IMR-90 (cell line): ENCODE measurements at regions not wholly inside any gene's neighbourhood (a gene's known extent, or its start where the extent isn't known, plus 50 kb on each side); places are given as distances from the start of the nearest gene placed in this dataset.

Experiments
- ATAC-seq: fragments of 200-7000 bp; cut with Tn5 transposase; 2 replicates; pipeline ENCODE4 v1.9.1; 2020; ENCODE audit warnings: low read depth, mild to moderate bottlenecking, moderate library complexity
- BruUV-seq: library from RNA; stranded (reverse); fragments of 400-500 nt; replicated peaks from 2 replicates; lab custom pipeline; 2021; lab: Mats Ljungman, UMichigan
- CTCF ChIA-PET: fragments of 300-600 bp; formaldehyde crosslinking; extraction: SDS; loops from one replicate; lab custom pipeline; 2021; ENCODE audit warnings: antibody characterized with exemption; lab: Yijun Ruan, JAX
- POLR2A ChIA-PET: fragments of 300-600 bp; sonication (Branson Sonifier 250); formaldehyde crosslinking; loops from one replicate; lab custom pipeline; 2022; ENCODE audit warnings: antibody characterized with exemption; ENCODE audit not compliant: unreplicated experiment; lab: Charles Lee
- DNase-seq: peaks from one replicate; pipeline ENCODE4 v3.0.0; 2013
- H2AFZ ChIP-seq: replicated peaks from 2 replicates; pipeline ENCODE3; 2013; ENCODE audit warnings: low read length, mild to moderate bottlenecking; ENCODE audit not compliant: poor library complexity
- H2AK5ac ChIP-seq: 2 replicates; pipeline ENCODE4 v1.6.1; 2013; ENCODE audit warnings: low read depth, low read length, inconsistent platforms
- H2AK9ac ChIP-seq: replicated peaks from 2 replicates; pipeline ENCODE3; 2013; ENCODE audit warnings: mild to moderate bottlenecking, low read depth, low read length, moderate library complexity; ENCODE audit not compliant: poor library complexity
- H2BK120ac ChIP-seq: 2 replicates; pipeline ENCODE4 v1.6.1; 2013; ENCODE audit warnings: low read depth, low read length, inconsistent platforms
- H2BK15ac ChIP-seq: 3 replicates; pipeline ENCODE4 v1.6.1; 2013; ENCODE audit warnings: low read depth, low read length, inconsistent platforms
- H2BK20ac ChIP-seq: 2 replicates; pipeline ENCODE4 v1.6.1; 2013; ENCODE audit warnings: low read depth, mild to moderate bottlenecking, inconsistent platforms, low read length, moderate library complexity
- H2BK5ac ChIP-seq: 2 replicates; pipeline ENCODE4 v1.6.1; 2013; ENCODE audit warnings: mild to moderate bottlenecking, low read depth, low read length, inconsistent platforms; ENCODE audit not compliant: poor library complexity, severe bottlenecking
- H3K14ac ChIP-seq: replicated peaks from 2 replicates; pipeline ENCODE4 v1.6.1; 2013; ENCODE audit warnings: low read depth, low read length, inconsistent platforms
- H3K18ac ChIP-seq: 2 replicates; pipeline ENCODE4 v1.6.1; 2013; ENCODE audit warnings: low read depth, low read length, control low read depth
- H3K23ac ChIP-seq: 2 replicates; pipeline ENCODE4 v1.6.1; 2013; ENCODE audit warnings: low read depth, low read length, inconsistent platforms
- H3K27ac ChIP-seq: 2 replicates; pipeline ENCODE4 v1.5.1; 2013; ENCODE audit warnings: mild to moderate bottlenecking, control low read depth, low read length; ENCODE audit not compliant: insufficient read depth
- H3K27me3 ChIP-seq: 2 replicates; pipeline ENCODE4 v1.6.1; 2013; ENCODE audit warnings: low read length; ENCODE audit not compliant: control insufficient read depth, insufficient read depth
- H3K36me3 ChIP-seq: 2 replicates; pipeline ENCODE4 v1.6.1; 2013; ENCODE audit warnings: low read length, mixed read lengths; ENCODE audit not compliant: control insufficient read depth, insufficient read depth
- H3K4ac ChIP-seq: 2 replicates; pipeline ENCODE4 v1.6.1; 2013; ENCODE audit warnings: low read depth, low read length, inconsistent platforms
- H3K4me1 ChIP-seq: 2 replicates; pipeline ENCODE4 v1.6.1; 2013; ENCODE audit warnings: low read length, mixed read lengths; ENCODE audit not compliant: control insufficient read depth, insufficient read depth
- H3K4me2 ChIP-seq: 2 replicates; pipeline ENCODE4 v1.6.1; 2013; ENCODE audit warnings: low read depth, mild to moderate bottlenecking, control low read depth, low read length, moderate library complexity
- H3K4me3 ChIP-seq: 2 replicates; pipeline ENCODE4 v1.5.1; 2013; ENCODE audit warnings: low read depth, mild to moderate bottlenecking, control low read depth, low read length, moderate library complexity; ENCODE audit not compliant: insufficient read depth
- H3K56ac ChIP-seq: 2 replicates; pipeline ENCODE4 v1.6.1; 2013; ENCODE audit warnings: low read length, inconsistent platforms; ENCODE audit not compliant: insufficient read depth; ENCODE audit errors: extremely low read depth
- H3K79me1 ChIP-seq, 2 experiments: 2 replicates each; pipeline ENCODE4 v1.6.1; 2013; ENCODE audit warnings: low read length in 2 of 2, inconsistent platforms in 1 of 2, low read depth in 1 of 2
- H3K9ac ChIP-seq: 2 replicates; pipeline ENCODE4 v1.6.1; 2013; ENCODE audit warnings: low read depth, low read length, control low read depth
- H3K9me1 ChIP-seq: 2 replicates; pipeline ENCODE4 v1.6.1; 2013; ENCODE audit warnings: low read length, inconsistent platforms; ENCODE audit not compliant: insufficient read depth
- H3K9me3 ChIP-seq: 2 replicates; pipeline ENCODE4 v1.6.1; 2013; ENCODE audit warnings: low read length; ENCODE audit not compliant: control insufficient read depth, insufficient read depth
- H4K20me1 ChIP-seq: 2 replicates; pipeline ENCODE4 v1.6.1; 2013; ENCODE audit warnings: low read length, inconsistent platforms; ENCODE audit not compliant: insufficient read depth
- H4K5ac ChIP-seq: 2 replicates; pipeline ENCODE4 v1.6.1; 2013; ENCODE audit warnings: mild to moderate bottlenecking, low read depth, low read length, control low read depth
- H4K8ac ChIP-seq, 2 experiments: 2 replicates each; pipeline ENCODE4 v1.6.1; 2013; ENCODE audit warnings: low read depth in 2 of 2, low read length in 2 of 2, control low read depth in 1 of 2, inconsistent platforms in 1 of 2
- H4K91ac ChIP-seq: 2 replicates; pipeline ENCODE4 v1.6.1; 2013; ENCODE audit warnings: low read depth, low read length, inconsistent platforms; ENCODE audit not compliant: insufficient read depth
- ELK1 ChIP-seq: fragments of 150-350 bp; IDR thresholded peaks from 2 replicates; pipeline ENCODE4 v1.6.1; 2016; ENCODE audit warnings: low read depth, mild to moderate bottlenecking, low read length, moderate library complexity, borderline replicate concordance
- MAZ ChIP-seq: IDR thresholded peaks from 2 replicates; pipeline ENCODE4 v1.6.1; 2012; ENCODE audit warnings: low read depth, mild to moderate bottlenecking, low read length, improper control_type of control experiment, moderate library complexity, borderline replicate concordance
- MXI1 ChIP-seq: IDR thresholded peaks from 2 replicates; pipeline ENCODE4 v1.6.1; 2012; ENCODE audit warnings: low read depth, mild to moderate bottlenecking, low read length, moderate library complexity, borderline replicate concordance
- NFE2L2 ChIP-seq: fragments of 150-350 bp; IDR thresholded peaks from 2 replicates; pipeline ENCODE4 v1.6.1; 2016; ENCODE audit warnings: low read depth, mild to moderate bottlenecking, low read length
- POLR2A ChIP-seq: IDR thresholded peaks from 2 replicates; pipeline ENCODE4 v1.6.1; 2012; ENCODE audit warnings: mild to moderate bottlenecking, low read depth, low read length
- USF2 ChIP-seq: fragments of 150-350 bp; IDR thresholded peaks from 2 replicates; pipeline ENCODE4 v1.6.1; 2017; ENCODE audit warnings: mild to moderate bottlenecking, antibody characterized with exemption, low read length, low read depth
- whole genome bisulfite sequencing, 2 experiments: methylation state at CpG; one replicate each; pipeline versions ENCODE4 v1.1.5 to v1.1.7; 2013; ENCODE audit warnings: missing lambda C conversion rate in 2 of 2; ENCODE audit not compliant: insufficient read length in 1 of 2; ENCODE audit errors: extremely low coverage in 2 of 2; 5-methylcytosine and 5-hydroxymethylcytosine counted together
- dilution Hi-C: fragments of 300-500 bp; cut with HindIII; formaldehyde crosslinking; loops from one replicate; pipeline ENCODE4 v1.14.3; 2018; ENCODE audit warnings: low sequenced_read_pairs; ENCODE audit not compliant: unreplicated experiment
- in situ Hi-C: fragments of 300-500 bp; cut with MboI; formaldehyde crosslinking; loops from 3 replicates; pipeline ENCODE4 v1.14.3; 2019; ENCODE audit warnings: low sequenced_read_pairs, inconsistent platforms, mixed read lengths
- intact Hi-C: fragments of 100-400 bp; cut with micrococcal nuclease; formaldehyde crosslinking; loops from 2 replicates; pipeline ENCODE4 v1.10.0; 2022

DNA sequence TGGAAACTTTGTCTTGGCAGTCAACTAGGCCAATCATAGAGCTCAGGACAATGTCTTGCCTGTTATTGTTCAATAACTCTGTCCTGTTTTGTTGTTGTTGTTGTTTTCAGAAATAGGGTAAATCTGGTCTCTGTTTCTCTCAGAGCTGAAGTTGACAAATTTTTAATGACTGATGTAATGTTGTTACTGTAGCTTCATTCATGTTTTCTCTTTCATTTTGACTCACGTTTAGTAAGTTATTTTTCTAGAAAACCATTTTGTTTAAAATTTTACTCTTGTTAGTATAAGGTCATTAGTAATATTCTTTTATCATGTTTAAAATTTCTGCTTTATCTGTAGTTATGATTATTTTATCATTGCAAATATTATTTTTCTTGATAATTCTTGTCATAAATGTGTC, 51.6 kb upstream of the GRIK2 start:
- H3K9ac ChIP-seq: no peak overlapping the region
- in situ Hi-C loops (no loop called here), intact Hi-C loops (no loop called here), dilution Hi-C loops (no loop called here)
- no peaks in the 10 kb centered on the region for H3K4me1 ChIP-seq
- H3K14ac ChIP-seq: no peak overlapping the region
- no peak overlapping the region for H3K56ac ChIP-seq
- H3K27ac ChIP-seq: no peak overlapping the region
- no peak overlapping the region for H2BK120ac ChIP-seq
- ChIA-PET POLR2A (no interaction called here), CTCF (interaction anchor here (0.7 kb wide), 1 partner anchor 316 kb away, joined by 3 read pairs; no protein-coding TSS in a partner anchor)
- no peak overlapping the region for H4K91ac ChIP-seq
- no CpG with 5 or more reads among the region's 1 CpG for WGBS, 2 experiments
- H3K9me3 ChIP-seq: peaks cover 3% of the 10 kb centered on the region; the same call in 1 of the 2 replicates
- H2AK9ac ChIP-seq: no peak overlapping the region
- no peaks in the 10 kb centered on the region for H3K36me3 ChIP-seq
- H2AFZ ChIP-seq: no peak overlapping the region
- BruUV-seq: no TSS peak
- no peak overlapping the region for H4K8ac ChIP-seq
- ATAC-seq (no peak), DNase-seq (no peak)
- H2BK20ac ChIP-seq: no peak overlapping the region
- H2BK15ac ChIP-seq: no peak overlapping the region
- H2BK5ac ChIP-seq: no peak overlapping the region
- no peaks in the 10 kb centered on the region for H3K79me1 ChIP-seq
- H4K5ac ChIP-seq: no peak overlapping the region
- H3K4me2 ChIP-seq: no peak overlapping the region
- no peak overlapping the region for H3K23ac ChIP-seq
- H3K27me3 ChIP-seq: no peaks in the 10 kb centered on the region
- H4K20me1 ChIP-seq: no peaks in the 10 kb centered on the region
- no peak overlapping the region for H2AK5ac ChIP-seq
- no peaks in the 10 kb centered on the region for H3K9me1 ChIP-seq
- H3K4ac ChIP-seq: no peak overlapping the region
- H3K4me3 ChIP-seq: no peak overlapping the region
- no peak overlapping the region for H3K18ac ChIP-seq
- TF ChIP-seq USF2 (no peak), ELK1 (no peak), NFE2L2 (no peak), MXI1 (no peak), POLR2A (no peak), MAZ (no peak)
